Mucosa of descending colon (tissue), 3 donors: ENCODE measurements at regions not wholly inside any gene's neighbourhood (a gene's known extent, or its start where the extent isn't known, plus 50 kb on each side); places are given as distances from the start of the nearest gene placed in this dataset.

ENCODE experiments used
- ATAC-seq: fragments of 200-7000 bp; cut with Tn5 transposase; one replicate; pipeline ENCODE4 v1.9.1; 2020; ENCODE audit warnings: mild to moderate bottlenecking, moderate library complexity
- DNase-seq, 3 donors: peaks; one replicate each; pipeline ENCODE4 v3.0.0-alpha.2; 2020
- H3K36me3 ChIP-seq: fragments of 200-600 bp; one replicate; pipeline ENCODE4 v1.8.0; 2021; ENCODE audit warnings: low read depth, mild to moderate bottlenecking
- H3K4me1 ChIP-seq: fragments of 200-600 bp; one replicate; pipeline ENCODE4 v1.8.0; 2021; ENCODE audit warnings: low read depth, mild to moderate bottlenecking
- H3K4me3 ChIP-seq: fragments of 200-600 bp; one replicate; pipeline ENCODE4 v1.8.0; 2021; ENCODE audit warnings: mild to moderate bottlenecking
- H3K9me3 ChIP-seq: fragments of 200-600 bp; one replicate; pipeline ENCODE4 v1.8.0; 2021; ENCODE audit warnings: mild to moderate bottlenecking
- intact Hi-C, 2 donors: fragments of 100-400 bp; cut with DNase I in 1 of 2; cut with micrococcal nuclease in 1 of 2; formaldehyde crosslinking; loops; one replicate each; pipeline versions ENCODE4 v1.11.0 to v1.11.1; 2022; cut with DNase I, micrococcal nuclease
- TF ChIP-seq, protein P1 (sequence below): fragments of 200-600 bp; IDR thresholded peaks from one replicate; pipeline ENCODE4 v1.8.0; 2022; ENCODE audit warnings: antibody characterized with exemption, mild to moderate bottlenecking
- donor health status: DM: no; HTN: no; CAD: no; lungs with moderate emphysema.
- donor health status: DM: no; HTN: no; CAD: no.
- donor health status: DM: no; HTN: yes; CAD: no.

- H3K36me3 ChIP-seq: no peaks in the 10 kb centered on the region
- H3K4me1 ChIP-seq: peaks cover 3% of the 10 kb centered on the region
- no peak overlapping the region for H3K4me3 ChIP-seq
- DNase-seq: no peak
- intact Hi-C loops: no loop called here
- TF ChIP-seq, protein P1, sequence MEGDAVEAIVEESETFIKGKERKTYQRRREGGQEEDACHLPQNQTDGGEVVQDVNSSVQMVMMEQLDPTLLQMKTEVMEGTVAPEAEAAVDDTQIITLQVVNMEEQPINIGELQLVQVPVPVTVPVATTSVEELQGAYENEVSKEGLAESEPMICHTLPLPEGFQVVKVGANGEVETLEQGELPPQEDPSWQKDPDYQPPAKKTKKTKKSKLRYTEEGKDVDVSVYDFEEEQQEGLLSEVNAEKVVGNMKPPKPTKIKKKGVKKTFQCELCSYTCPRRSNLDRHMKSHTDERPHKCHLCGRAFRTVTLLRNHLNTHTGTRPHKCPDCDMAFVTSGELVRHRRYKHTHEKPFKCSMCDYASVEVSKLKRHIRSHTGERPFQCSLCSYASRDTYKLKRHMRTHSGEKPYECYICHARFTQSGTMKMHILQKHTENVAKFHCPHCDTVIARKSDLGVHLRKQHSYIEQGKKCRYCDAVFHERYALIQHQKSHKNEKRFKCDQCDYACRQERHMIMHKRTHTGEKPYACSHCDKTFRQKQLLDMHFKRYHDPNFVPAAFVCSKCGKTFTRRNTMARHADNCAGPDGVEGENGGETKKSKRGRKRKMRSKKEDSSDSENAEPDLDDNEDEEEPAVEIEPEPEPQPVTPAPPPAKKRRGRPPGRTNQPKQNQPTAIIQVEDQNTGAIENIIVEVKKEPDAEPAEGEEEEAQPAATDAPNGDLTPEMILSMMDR: no peak
- ATAC-seq: no peak
- H3K9me3 ChIP-seq: no peaks in the 10 kb centered on the region
These were observed 192.7 kb downstream of the FGFR2 start for GRCh38 chr10:121405549-121405948.

DNA sequence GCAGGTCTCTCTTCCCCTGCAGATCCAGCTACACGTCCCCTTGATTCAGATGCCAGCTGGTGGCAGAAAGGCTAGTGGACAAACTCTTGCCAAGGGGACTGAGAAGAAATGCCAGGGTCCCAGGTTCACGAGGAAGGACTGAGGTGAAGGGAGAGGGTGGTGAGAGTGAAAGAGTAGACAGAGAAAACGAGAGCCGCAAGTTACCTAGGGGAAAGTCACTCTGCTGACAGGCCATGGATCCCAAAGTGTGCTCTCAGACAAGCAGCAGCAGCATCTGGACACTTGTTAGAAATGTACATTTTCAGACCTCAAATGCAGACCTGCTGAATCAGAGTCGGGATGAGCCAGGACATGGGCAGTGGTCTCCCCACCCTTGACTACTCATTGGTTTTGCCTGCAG is 192.3 kb downstream of the FGFR2 start:
- peaks cover 3% of the 10 kb centered on the region for H3K4me1 ChIP-seq
- H3K4me3 ChIP-seq: no peak overlapping the region
- DNase-seq (no peak), ATAC-seq (no peak)
- intact Hi-C loops: no loop called here
- H3K36me3 ChIP-seq: no peaks in the 10 kb centered on the region
- TF ChIP-seq, protein P1: no peak
- no peaks in the 10 kb centered on the region for H3K9me3 ChIP-seq

DNA sequence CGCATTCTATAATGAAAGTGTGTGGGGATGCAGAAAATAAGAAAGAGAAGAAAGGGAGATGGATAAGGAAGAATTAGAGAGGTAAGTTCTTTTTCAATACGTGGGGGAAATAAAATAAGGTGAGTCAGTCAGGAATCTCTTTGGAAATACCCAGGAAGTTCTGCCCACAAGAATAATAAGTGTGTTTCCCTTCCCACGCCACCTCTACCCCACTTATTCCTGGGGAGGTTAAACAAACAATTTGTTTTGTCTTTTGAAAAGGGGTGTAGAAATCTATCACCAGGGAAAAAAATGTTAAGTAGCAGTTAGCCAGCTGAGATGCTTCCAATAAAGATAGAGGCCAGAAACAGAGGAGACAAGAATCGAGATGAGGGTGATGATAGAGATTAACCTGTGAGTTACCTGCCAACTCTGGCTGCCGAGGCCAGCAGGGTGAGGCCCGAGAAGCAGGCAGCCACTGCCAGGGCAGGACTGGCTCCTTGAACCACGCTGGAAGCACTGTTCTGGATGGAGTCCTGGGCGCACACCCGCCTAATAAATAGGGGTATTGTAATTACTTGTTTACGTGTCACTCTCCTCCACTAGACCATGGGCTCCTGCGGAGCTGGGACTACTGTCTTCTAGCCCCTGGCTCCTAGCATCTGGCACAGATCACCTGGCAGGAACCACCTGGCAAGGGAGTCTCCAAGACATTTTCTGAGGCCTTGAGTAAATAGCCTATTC is 191.3 kb downstream of the FGFR2 start:
- intact Hi-C loops: no loop called here
- Histone ChIP-seq H3K36me3 (no peaks in the 10 kb centered on the region), H3K9me3 (no peaks in the 10 kb centered on the region), H3K4me3 (no peak overlapping the region), H3K4me1 (peaks cover 3% of the 10 kb centered on the region)
- ATAC-seq (peak; percentile 46), DNase-seq (no peak)
- TF ChIP-seq, protein P1: no peak

GRCh38 chr10:121409466-121410104 is 188.7 kb downstream of the FGFR2 start:
- Histone ChIP-seq H3K4me1 (peaks cover 3% of the 10 kb centered on the region), H3K9me3 (no peaks in the 10 kb centered on the region), H3K36me3 (no peaks in the 10 kb centered on the region), H3K4me3 (no peak overlapping the region)
- DNase-seq (no peak), ATAC-seq (no peak)
- intact Hi-C loops: no loop called here
- TF ChIP-seq, protein P1: no peak

DNA sequence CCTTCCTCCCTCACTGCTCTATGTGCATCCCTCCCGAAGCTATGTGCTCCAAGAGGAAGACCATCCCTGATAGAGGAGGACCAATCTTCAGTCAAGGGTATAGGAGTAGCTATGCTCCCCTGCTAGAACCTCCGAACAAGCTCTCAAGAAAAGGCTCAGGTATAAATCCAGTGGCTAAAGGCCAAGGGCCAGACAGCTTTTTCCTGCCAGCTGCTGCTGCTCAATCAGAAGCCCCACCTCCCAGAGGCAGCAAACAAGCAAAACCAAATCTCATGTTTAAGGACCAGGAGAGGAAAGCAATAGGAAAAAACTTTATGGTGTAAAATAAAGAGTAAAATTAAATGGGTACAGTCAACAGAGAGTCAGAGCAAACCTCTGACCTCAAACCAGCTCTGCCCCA is 187.2 kb downstream of the FGFR2 start:
- intact Hi-C loops: no loop called here
- H3K36me3 ChIP-seq: no peaks in the 10 kb centered on the region
- TF ChIP-seq, protein P1: no peak
- ATAC-seq: peak; percentile 38
- DNase-seq: peak in 1 of 3 donors; percentile 25
- peaks cover 8% of the 10 kb centered on the region for H3K4me1 ChIP-seq
- no peaks in the 10 kb centered on the region for H3K9me3 ChIP-seq
- no peak overlapping the region for H3K4me3 ChIP-seq
